GM18498 (cell line): ENCODE measurements at regions not wholly inside any gene's neighbourhood (a gene's known extent, or its start where the extent isn't known, plus 50 kb on each side); places are given as distances from the start of the nearest gene placed in this dataset.
"Not testable (repeated sequence)": the region's sequence is repeated elsewhere in the genome, so short reads cannot be mapped to it uniquely, and the experiment has no call there.

Experiments used
- ATAC-seq: cut with Tn5 transposase; IDR thresholded peaks from one replicate; pipeline ENCODE4 v1.9.1; 2021; ENCODE audit warnings: mild to moderate bottlenecking, moderate library complexity; ENCODE audit not compliant: unreplicated experiment

DNA sequence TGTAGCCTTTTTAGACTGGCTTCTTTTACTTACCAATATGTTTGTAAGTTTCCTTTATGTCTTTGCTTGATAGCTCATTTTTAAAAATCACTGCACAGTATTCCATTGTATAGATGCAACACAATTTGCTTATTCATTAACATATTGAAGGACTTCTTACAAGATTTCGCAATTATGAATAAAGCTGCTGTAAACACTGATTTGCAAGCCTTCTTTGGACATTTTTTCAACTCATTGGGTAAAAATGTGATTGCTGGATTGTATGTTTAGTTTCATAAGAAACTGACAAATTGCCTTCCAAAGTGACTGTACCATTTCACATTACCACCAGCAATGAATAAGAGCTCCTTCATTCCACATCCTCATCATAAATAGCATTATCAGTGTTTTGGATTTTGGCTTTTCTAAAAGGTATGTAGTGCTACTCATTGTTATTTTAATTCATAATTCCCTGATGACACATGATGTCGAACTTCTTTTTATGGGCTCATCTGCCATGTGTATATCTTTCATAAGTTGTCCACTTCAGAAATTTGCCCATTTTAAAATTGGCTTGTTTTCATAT lies 80.7 kb downstream of the TFAP2B start:
- ATAC-seq = no peak

DNA sequence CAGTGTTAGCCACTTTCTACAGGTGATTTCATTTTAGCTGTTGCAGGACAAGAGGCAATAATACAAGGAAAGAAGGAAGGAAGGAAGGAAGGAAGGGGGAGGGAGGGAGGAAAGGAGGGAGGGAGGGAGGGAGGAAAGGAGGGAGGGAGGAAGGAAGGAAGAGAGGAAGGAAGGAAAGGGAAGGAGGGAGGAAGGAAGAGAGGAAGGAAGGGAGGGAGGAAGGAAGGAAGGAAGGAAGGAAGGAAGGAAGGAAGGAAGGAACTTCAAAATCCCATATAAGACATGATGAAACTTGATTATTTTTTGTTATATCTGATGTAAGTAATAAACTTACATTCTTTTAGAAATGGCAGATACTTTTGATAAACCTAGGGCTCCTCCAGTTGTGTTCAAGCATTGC lies 83.6 kb downstream of the TFAP2B start:
- no peak for ATAC-seq

DNA sequence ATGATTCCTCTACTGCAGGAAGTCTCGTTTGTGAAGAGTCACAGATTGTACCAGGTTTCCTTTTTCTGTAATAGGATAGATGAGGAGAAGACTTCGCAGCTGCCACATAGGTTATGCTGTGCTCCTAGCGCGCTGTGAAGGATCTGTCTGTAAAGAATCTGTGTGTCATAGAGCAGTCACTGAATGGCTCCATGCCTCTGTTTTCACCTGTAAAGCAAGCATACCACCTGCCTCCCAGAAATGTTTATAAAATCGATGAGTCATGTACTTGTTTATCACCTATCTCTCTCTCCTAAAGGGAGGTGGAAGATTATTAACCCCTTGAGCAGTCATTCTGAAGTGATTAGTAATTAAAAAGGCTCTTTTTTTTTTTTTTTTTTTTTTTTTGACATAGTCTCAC lies 86.6 kb downstream of the TFAP2B start:
- ATAC-seq = no peak

DNA sequence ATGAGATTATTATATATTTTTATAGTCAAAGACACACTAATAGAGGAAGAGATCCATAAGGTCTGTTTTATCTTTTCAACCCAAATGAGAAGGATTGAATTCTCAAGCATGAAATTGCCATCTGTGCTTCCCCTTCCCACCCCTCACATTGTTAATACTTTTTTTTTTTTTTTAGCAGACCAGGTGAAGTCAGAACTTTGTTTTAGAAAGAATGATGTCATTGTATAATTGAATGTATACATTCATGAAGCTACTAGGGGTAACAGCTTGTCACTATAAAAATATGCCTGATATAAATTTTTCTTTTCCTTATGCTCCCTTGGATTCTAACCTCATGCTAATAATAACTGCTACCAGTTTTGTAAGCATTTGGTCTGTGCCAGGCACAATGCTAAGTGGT lies 88.9 kb downstream of the TFAP2B start:
- ATAC-seq = no peak

DNA sequence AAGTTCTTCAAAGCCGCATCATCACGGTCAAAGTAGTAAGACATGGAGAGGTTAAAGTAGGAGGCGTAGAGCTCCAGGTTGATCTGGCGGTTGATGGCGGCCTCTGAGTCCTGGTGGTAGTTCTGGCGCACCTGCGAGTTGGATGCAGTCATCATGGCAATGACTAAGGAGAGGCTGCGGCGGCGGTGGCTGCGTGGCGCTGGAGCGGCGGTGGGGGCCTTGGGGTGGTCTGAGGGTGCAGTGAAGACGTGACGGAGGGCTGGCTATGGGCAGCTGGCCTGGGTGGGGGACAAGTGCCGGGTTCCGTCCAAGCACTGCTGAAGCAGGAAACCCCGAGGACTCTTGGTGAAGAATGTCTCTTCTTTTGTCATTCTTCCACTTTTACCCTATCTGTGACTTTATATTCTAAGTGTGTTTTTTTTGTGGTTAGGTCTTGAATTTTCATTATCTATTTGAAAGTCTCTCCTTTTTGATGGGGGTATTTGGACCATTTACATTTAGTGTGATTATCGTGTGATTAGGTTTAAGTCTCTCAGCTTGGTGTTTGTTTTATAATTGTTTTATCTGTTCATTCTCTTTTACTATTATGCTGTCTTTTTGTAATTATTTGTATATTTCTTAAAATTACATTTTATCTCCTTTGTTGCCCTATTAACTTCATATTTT lies 94.6 kb downstream of the TFAP2B start:
- no peak for ATAC-seq

DNA sequence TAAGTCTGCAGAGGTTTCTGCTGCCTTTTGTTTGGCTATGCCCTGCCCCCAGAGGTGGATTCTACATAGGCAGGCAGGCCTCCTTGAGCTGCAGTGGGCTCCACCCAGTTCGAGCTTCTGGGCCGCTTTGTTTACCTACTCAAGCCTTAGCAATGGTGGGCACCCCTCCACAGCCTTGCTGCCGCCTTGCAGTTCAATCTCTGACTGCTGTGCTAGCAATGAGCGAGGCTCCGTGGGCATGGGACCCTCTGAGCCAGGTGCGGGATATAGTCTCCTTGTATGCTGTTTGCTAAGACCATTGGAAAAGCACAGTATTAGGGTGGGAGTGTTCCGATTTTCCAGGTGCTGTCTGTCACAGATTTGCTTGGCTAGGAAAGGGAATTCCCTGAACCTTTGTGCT lies 102.7 kb downstream of the TFAP2B start:
- not testable (repeated sequence) for ATAC-seq

DNA sequence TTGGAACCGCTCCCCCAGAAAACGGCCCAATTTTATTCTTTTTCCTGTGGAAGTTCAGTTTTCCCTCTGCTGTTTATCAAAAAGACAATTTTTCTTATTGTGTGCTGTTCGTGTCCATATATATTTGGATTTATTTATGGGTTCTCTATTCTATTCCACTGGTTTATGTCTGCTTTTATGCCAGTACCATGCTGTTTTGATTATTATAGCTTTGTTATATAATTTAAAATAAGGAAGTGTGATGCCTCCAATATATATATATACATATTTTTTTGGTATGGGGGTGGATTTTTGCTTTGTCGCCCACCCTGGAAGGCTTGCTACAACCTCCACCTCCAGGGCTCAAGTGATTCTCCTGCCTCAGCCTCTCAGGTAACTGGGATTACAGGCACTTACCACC lies 103.3 kb downstream of the TFAP2B start:
- ATAC-seq = no peak

DNA sequence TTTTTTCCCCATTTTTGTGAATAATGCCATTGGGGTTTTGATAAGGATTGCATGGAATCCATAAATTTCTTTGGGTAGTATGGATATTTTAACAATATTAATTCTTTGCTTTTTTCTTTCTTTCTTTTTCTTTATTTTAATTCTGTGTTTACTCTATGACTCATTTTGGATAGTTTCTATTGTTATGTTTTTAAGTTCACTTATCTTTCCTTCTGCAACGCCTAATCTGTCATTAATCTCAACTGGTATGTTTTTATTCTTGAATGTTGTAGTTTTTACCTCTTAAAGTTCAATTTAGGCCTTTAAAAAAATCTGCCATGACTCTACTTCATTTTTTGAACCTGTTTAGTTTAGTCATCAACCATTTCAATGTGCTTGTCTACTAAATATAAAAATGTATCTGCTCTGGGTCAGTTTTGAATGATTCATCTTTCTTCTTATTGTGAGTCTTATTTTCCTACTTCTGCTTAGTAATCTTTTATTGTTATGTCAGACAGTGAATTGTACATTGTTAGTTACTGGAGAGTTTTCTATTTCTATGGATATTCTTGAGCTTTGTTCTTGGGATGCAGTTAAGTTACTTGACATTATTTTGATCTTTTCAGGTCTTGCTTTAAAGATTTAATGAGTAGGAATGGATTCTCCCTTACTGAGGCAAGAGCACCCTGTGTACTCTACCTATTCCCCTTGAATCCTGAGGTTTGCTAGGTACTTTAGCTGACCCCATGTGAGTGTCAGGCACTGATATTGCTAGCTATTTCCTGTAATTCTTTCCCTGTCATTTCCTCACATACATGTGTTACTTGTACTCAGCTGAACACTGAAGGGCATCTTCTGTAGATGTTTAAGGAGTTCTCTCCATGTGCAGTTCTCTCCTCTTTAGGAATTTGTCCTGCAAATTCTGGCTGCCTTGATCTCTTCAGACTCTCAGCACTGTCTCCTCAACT lies 104.2 kb downstream of the TFAP2B start:
- ATAC-seq = no peak

DNA sequence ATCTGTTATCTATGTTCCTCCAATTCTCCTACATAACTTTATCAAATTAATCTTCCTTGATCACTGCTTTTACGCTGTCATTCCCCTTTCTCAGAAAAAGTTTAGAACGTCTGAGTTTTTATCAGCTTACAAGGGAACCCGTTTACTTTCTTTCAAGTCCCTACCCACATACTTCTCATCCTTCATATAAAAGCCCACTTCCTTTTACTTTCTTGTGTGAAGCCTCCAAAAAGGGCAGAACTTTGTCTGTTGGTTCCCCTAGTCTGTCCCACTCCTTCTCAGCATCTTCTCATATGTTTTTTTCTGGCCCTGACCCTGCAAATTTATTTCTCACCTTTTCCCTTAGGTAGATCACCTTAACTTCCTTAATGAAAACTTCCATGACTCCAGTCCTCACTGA lies 106.1 kb downstream of the TFAP2B start:
- ATAC-seq = no peak

DNA sequence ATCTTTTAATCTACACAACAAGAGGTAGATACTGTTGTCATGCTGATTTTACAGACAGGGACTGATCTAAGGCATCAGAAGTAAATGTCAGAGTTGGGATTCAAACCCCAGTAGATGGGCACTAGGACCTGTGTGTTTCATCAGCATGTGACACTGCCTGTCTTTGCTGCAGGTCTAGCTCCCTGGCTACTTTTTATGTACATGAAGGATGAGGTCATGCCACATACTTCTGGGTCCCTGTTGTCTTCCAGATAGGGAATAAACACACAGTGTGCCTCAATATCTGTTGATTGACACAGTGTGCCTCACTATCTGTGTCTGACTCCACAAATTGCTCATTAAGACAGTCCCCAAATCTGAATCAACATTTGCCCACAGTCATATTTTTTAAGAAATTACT lies 106.9 kb downstream of the TFAP2B start:
- no peak for ATAC-seq

DNA sequence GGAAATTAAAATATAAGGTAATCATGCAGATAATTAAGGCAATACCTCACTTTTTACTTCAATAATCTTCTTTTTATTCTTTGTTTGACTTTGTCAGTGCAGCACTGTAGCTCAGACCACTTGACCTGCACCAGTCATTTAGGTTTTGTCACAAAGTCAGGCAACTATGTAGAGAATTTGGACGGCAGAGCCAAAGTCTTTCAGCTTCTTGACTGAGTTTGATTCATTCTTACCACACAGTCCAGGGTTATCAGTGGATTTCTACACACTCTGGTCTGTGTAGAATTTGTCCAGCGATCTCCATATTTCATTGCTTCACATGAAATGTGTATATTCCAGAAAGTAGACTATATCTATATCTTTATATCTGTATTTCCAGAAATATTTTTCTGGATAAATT lies 107.3 kb downstream of the TFAP2B start:
- no peak for ATAC-seq

DNA sequence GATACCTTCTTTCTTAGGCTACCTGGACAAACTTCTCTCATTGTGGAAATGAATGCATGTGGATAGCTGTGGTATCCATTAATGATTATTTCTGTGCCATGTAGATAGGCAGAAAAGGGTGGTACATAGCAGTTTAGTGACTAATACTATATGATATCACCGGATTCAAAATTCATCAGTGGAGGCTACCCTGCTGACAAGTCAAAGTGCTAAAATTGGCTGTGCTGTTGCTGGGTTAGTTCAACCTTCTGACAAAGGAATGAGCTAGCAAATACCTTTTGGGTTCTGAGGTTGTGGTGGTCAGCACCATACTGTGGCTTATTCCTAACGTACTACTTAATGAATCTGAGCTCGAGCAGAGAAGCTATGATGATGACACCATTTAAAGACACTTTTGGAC lies 109.1 kb downstream of the TFAP2B start:
- ATAC-seq = no peak

DNA sequence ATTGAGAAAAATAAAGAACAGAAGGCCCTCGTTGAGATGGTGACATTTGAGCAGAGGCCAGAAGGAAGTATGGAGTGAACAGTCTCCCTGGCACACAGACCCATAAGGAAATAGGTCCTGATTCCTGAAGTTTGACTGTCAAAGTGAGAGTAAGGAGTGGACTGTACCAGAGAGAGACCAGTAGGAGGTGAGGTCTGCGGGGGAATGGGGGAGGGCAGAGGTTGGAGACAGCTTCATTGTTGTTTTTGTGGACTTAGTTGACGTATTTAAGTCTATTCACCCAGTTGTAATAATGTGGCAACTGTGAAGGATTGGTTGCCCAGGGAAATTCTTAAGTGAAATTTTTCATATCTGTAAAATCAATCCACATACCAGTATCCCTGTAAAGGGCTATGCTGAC lies 110.7 kb downstream of the TFAP2B start:
- no peak for ATAC-seq

DNA sequence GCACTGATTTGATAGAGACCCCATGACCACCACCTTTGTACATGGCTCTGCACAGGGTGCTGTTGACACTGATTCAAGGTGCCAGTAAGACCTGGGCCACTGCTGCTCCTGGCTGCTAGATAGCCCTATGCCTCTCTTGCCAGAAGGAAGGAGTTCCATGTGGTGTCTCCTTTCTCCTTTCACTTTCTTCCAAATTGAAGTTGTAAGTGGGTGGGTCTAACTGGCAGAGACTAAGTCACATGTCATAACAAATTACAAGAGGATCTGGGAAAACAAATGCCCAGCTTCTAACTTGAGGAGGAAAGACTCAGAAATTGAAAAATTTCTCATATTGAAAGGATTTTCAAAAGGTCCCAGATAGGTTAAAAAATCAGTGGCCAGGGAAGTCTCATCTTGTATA lies 116.8 kb downstream of the TFAP2B start:
- ATAC-seq = no peak

DNA sequence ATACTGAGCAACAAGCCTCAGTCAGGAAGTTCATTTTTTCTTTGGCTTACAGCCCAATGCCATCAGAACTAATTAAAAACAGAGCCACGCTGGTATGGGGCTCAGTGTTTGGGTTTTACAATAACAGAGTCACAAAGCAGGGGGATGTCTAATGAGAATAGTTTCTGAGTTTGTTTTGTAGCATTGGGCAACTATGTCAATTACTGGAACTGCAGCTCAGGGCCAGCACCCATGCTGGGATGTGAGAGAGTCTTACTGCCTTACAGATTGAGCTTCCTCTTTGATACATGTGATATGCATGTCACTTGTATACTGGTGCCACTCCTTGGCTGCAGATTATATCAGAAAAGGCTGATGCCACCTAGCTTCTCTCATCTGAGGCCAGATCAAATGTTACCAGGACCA lies 117.6 kb downstream of the TFAP2B start:
- no peak for ATAC-seq

DNA sequence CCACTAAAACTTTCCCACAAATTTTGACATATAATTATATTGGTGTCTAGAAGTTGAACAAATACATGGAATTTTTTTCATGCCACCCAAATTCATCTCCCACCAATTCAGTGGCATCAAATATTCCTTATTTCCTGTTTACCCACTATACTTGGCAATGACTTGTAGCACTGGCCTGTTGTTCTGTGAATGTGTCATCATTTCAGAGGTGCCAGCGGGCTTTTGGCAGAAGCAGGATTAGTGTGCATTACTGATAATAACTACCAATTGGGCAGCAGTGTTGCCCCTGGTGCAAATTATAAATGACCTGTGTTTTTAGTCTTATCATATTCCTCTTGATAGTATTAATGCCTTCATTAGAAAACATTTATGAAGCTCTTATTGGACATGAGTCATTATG lies 121.3 kb downstream of the TFAP2B start:
- ATAC-seq = no peak

DNA sequence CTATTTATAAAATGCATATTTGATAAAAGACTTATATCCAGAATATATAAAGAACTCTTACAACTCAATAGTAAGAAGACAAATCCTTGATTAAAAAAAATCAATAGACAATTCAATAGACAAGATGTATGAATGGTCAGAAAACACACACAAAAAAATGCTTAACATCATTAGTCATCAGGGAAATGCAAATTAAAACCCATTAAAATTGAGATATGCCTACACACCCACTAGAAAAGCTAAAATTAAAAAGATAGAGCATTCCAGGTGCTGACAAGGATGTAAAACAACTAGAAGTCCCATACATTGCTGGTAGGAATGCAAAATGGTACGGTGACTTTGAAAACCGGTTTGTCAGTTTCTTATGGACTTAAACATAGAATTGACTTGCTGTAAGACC lies 127.1 kb downstream of the TFAP2B start:
- ATAC-seq = no peak

DNA sequence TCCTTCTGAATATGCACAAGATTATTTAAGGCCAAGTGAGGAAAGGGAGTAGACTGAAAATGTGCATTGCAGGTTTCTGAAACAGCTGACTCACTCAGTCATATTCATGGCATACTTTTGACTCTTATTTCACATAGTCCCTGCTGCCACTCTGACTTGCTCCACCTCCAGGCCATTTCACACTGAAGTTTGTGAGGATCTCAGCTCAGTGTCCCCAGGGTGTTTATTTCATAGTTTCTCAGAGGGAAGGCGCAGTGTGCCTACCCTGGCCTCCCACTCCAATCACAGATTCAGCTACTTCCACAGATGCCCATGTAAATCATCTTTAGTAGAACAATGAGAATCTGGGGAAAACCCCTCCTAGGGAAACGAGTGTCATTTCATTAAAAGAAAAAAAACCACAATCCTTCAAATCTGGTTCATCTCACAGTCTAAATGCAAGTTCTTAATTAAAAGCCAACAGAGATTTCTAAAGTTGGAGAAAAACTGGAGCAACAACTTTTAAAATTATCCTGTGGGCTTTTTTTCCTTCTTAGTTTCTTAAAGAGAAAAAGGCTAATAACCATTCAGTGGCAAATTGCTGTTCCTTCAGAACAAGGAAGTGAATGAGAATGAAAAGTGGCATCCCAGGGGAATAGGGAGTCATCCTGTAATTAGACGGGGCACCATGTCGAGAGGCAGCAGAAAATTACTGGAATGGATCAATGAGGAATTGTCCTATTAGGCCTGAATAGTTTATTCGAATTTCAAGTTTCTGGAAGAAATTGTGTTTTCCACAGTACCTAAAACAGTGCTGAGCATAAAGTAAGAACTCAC lies 133.6 kb downstream of the TFAP2B start:
- ATAC-seq = no peak

DNA sequence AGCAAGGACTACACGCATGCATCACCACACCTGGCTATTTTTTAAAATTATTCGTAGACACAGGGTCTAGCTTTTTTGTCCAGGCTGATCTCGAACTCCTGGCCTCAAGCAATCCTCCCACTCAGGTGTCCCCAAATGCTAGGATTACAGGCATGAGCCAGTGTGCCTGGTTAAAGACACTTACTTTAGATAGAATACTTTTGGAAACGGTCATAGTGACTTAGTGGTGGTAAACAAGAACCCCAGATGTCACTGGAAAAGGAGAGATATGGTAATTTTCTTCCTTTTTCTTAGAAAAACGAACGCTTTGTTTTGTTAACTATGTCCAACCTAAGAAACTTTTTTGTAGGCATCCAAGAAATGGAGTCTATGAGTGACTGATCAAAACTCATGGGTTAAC lies 137.3 kb downstream of the TFAP2B start:
- no peak for ATAC-seq

DNA sequence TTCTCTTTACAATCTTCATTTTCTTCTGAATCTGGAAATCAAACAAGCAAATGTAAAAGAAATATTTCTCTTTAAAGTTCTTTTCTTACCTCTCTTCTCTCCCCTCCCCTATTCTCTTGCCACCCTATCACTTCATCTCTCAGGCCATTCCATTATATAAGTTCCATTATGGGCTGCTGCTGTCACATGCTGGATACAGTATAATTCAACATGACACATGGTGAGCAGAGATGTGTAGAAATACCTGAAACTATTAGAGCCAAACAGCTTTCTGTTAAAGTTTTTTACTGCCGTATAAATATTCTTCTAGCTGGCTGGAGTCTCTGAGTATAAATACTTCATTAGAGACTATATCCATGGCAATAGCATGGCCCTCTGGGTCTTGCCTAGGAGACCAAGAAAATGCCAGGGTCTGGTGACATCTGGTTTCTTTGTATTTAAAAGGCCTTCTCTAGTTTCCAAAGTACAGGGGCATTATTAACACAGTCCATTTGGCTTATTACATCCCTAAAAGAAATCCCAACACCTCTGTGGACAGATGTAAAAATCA lies 139.6 kb downstream of the TFAP2B start:
- ATAC-seq = no peak

DNA sequence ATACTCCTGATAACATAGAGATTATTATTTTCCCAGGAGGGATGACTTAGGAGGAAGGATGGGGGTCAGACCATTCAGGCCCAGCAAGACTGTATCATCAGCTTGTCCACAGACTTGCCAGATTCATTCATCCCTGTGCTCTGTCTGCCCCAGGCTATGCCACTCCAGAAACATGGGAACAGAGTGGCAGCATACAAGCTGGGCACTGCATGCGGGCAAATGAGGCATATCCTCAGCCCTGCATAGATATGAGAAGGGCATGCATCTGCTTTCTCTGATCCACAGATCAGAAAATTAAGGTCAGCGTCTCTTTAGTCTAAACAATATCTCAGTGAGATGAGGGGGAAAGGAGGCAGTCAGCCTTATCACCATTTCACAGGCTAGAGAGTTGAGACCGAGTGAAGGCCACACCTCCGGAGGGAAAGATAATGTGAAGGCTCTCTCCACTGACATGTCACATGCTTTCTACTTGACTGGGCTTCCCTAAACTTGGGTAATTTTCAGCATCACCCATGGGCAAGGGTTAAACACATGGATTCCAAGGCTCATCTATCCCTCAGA lies 140.5 kb downstream of the TFAP2B start:
- ATAC-seq = no peak
